Spleen (tissue), 7 donors: ENCODE measurements at regions not wholly inside any gene's neighbourhood (a gene's known extent, or its start where the extent isn't known, plus 50 kb on each side); places are given as distances from the start of the nearest gene placed in this dataset.
A peak's percentile ranks its signal among the peaks of the same experiment; 100 is the strongest.

Experiments
- POLR2A ChIP-seq, 3 donors: fragments of 450-650 bp; IDR thresholded peaks; one replicate each; pipeline ENCODE4 v1.5.1; 2017; ENCODE audit warnings: antibody characterized with exemption in 3 of 3, mild to moderate bottlenecking in 1 of 3
- POLR2AphosphoS5 ChIP-seq, 3 donors: sonication (generic); formaldehyde crosslinking; IDR thresholded peaks; one replicate each; pipeline ENCODE4 v1.5.1; 2017; ENCODE audit warnings: antibody characterized with exemption in 3 of 3
- TF ChIP-seq, protein P1 (sequence below), 11 experiments: fragments of 200-600 bp in 7 of 11; fragments of 450-650 bp in 4 of 11; sonication (generic) in 4 of 11; IDR thresholded peaks in 8 of 11; conservative IDR thresholded peaks in 3 of 11; 1 replicate in 7 of 11; 2 replicates in 4 of 11; pipeline versions ENCODE4 v1.4.0 to v1.8.0; 2016 to 2021; ENCODE audit warnings: antibody characterized with exemption in 11 of 11, inconsistent platforms in 4 of 11, mild to moderate bottlenecking in 1 of 11
- donor health status: DM: no; HTN: no; CAD: no; lungs with moderate emphysema.
- donor health status: DM: no; HTN: no; CAD: no.
- donor health status: DM: no; HTN: no; CAD: no.

GRCh38 chr6:170167657-170168159 lies 123.2 kb downstream of the DLL1 start:
- TF ChIP-seq, protein P1, sequence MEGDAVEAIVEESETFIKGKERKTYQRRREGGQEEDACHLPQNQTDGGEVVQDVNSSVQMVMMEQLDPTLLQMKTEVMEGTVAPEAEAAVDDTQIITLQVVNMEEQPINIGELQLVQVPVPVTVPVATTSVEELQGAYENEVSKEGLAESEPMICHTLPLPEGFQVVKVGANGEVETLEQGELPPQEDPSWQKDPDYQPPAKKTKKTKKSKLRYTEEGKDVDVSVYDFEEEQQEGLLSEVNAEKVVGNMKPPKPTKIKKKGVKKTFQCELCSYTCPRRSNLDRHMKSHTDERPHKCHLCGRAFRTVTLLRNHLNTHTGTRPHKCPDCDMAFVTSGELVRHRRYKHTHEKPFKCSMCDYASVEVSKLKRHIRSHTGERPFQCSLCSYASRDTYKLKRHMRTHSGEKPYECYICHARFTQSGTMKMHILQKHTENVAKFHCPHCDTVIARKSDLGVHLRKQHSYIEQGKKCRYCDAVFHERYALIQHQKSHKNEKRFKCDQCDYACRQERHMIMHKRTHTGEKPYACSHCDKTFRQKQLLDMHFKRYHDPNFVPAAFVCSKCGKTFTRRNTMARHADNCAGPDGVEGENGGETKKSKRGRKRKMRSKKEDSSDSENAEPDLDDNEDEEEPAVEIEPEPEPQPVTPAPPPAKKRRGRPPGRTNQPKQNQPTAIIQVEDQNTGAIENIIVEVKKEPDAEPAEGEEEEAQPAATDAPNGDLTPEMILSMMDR (IDR thresholded peaks at IDR 0.05 in 8 of 11, conservative IDR thresholded peaks at IDR 0.05 in 3 of 11), result no peak
- TF ChIP-seq POLR2A (IDR thresholded peaks at IDR 0.05), result no peak
- peak in 2 of 3 donors; percentile 19 to 51 for TF ChIP-seq POLR2AphosphoS5 (IDR thresholded peaks at IDR 0.05)
